ENCODE measurements at regions not wholly inside any gene's neighbourhood (a gene's known extent, or its start where the extent isn't known, plus 50 kb on each side); places are given as distances from the start of the nearest gene placed in this dataset.
"Not testable (repeated sequence)": the region's sequence is repeated elsewhere in the genome, so short reads cannot be mapped to it uniquely, and the experiment has no call there.

- DNase-seq = no peak
Measured at GRCh38 chr4:124459196-124459940, 253.2 kb downstream of the ANKRD50 start.

- DNase-seq = no peak
Measured at GRCh38 chr4:124459941-124460310, 252.6 kb downstream of the ANKRD50 start.

- DNase-seq = not testable (repeated sequence)
Measured at GRCh38 chr4:124461592-124461991, 250.9 kb downstream of the ANKRD50 start.

- no peak for DNase-seq
Measured at GRCh38 chr4:124462954-124463828, 249.3 kb downstream of the ANKRD50 start.

GRCh38 chr4:124464836-124465235, 247.7 kb downstream of the ANKRD50 start:
- no peak for DNase-seq

GRCh38 chr4:124468360-124468759, 244.2 kb downstream of the ANKRD50 start:
- no peak for DNase-seq

GRCh38 chr4:124469981-124470380, 242.6 kb downstream of the ANKRD50 start:
- no peak for DNase-seq

GRCh38 chr4:124478470-124478869, 234.1 kb downstream of the ANKRD50 start:
- no peak for DNase-seq

GRCh38 chr4:124480061-124480460, 232.5 kb downstream of the ANKRD50 start:
- no peak for DNase-seq

- no peak for DNase-seq
Measured at GRCh38 chr4:124481123-124481522, 231.4 kb downstream of the ANKRD50 start.

GRCh38 chr4:124483048-124483906, 229.3 kb downstream of the ANKRD50 start:
- DNase-seq = no peak

GRCh38 chr4:124484008-124484407, 228.5 kb downstream of the ANKRD50 start:
- DNase-seq = no peak

- no peak for DNase-seq
Measured at GRCh38 chr4:124484940-124485339, 227.6 kb downstream of the ANKRD50 start.

- DNase-seq = no peak
Measured at GRCh38 chr4:124486423-124486822, 226.1 kb downstream of the ANKRD50 start.

GRCh38 chr4:124487651-124488050, 224.9 kb downstream of the ANKRD50 start:
- DNase-seq = no peak

- no peak for DNase-seq
Measured at GRCh38 chr4:124491361-124492145, 221.0 kb downstream of the ANKRD50 start.

GRCh38 chr4:124499261-124499660, 213.3 kb downstream of the ANKRD50 start:
- DNase-seq = no peak

GRCh38 chr4:124501576-124501975, 211.0 kb downstream of the ANKRD50 start:
- DNase-seq = no peak

GRCh38 chr4:124504431-124504830, 208.1 kb downstream of the ANKRD50 start:
- no peak for DNase-seq

GRCh38 chr4:124505211-124505610, 207.3 kb downstream of the ANKRD50 start:
- no peak for DNase-seq

GRCh38 chr4:124509151-124509550, 203.4 kb downstream of the ANKRD50 start:
- DNase-seq = no peak

- no peak for DNase-seq
Measured at GRCh38 chr4:124514588-124514987, 197.9 kb downstream of the ANKRD50 start.
